ENCODE measurements at regions not wholly inside any gene's neighbourhood (a gene's known extent, or its start where the extent isn't known, plus 50 kb on each side); places are given as distances from the start of the nearest gene placed in this dataset.

DNA sequence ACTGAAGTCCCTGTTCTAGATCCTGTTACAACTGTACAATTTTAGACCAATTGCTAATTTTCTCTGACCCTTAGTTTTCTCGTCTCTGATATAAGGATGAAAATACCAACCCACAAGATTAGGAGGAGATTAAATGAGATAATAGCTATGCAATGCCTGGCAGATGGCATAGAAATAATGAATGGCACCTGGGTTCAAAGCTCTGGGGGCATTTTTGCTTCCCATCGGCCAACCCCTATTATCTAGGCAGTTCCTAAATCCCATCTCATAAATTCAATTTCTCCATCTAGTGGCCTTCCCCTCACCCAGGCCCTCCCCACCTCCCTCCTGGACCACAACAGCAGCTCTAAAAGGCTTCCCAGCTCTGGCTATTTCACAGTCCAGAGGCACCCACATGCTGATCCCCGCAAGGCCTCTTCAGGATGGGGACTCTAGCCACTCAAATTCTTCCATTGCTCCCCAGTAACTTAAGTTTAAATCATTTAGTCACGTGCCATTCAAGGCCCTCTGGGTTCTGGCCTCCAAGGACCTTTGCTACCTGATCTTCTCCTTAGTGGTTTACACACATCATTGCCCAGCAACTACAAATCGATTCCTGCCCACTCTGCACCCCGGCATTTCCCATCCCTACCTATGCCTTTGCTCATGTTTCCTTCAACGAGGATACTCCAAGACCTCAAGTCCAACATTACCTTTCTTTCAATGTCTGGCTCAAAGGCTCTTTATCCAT, 202.4 kb upstream of the KLF14 start:
- Histone ChIP-seq H3K27me3 (ENCODE audit: control insufficient read depth, insufficient read depth, low read length) (no peaks in the 10 kb centered on the region), H3K36me3 (ENCODE audit: control insufficient read depth, insufficient read depth, low read length) (peaks cover 3% of the 10 kb centered on the region), H3K4me3 (ENCODE audit: low read depth, low read length) (no peak overlapping the region)
- TF ChIP-seq, protein P1, sequence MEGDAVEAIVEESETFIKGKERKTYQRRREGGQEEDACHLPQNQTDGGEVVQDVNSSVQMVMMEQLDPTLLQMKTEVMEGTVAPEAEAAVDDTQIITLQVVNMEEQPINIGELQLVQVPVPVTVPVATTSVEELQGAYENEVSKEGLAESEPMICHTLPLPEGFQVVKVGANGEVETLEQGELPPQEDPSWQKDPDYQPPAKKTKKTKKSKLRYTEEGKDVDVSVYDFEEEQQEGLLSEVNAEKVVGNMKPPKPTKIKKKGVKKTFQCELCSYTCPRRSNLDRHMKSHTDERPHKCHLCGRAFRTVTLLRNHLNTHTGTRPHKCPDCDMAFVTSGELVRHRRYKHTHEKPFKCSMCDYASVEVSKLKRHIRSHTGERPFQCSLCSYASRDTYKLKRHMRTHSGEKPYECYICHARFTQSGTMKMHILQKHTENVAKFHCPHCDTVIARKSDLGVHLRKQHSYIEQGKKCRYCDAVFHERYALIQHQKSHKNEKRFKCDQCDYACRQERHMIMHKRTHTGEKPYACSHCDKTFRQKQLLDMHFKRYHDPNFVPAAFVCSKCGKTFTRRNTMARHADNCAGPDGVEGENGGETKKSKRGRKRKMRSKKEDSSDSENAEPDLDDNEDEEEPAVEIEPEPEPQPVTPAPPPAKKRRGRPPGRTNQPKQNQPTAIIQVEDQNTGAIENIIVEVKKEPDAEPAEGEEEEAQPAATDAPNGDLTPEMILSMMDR (IDR thresholded peaks at IDR 0.05; ENCODE audit: insufficient read depth, low read length, severe bottlenecking): no peak
- FAIRE-seq (no peak), DNase-seq (ENCODE audit: low read depth) (no peak)

DNA sequence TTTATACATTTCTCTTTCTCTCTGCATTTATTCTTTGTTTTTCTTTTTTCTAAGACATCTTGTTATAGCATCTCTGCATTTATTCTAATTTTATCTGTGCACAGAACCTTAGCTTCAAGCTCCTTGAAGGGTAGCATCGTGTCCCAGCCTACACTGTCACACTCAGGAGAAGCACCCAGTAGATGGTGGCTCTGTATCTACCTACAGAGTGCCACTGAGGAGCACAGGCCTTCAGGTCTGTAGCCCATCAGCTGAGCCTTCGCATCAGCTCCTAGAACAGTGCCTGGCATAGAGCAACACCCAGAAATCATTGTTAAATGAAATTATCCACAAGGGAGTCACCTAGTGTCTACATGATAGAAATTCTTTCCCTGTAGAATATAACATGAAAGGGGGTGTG, 203.0 kb upstream of the KLF14 start:
- FAIRE-seq (no peak), DNase-seq (ENCODE audit: low read depth) (no peak)
- Histone ChIP-seq H3K36me3 (ENCODE audit: control insufficient read depth, insufficient read depth, low read length) (peaks cover 3% of the 10 kb centered on the region), H3K4me3 (ENCODE audit: low read depth, low read length) (no peak overlapping the region), H3K27me3 (ENCODE audit: control insufficient read depth, insufficient read depth, low read length) (no peaks in the 10 kb centered on the region)
- TF ChIP-seq, protein P1 (IDR thresholded peaks at IDR 0.05; ENCODE audit: insufficient read depth, low read length, severe bottlenecking): no peak

DNA sequence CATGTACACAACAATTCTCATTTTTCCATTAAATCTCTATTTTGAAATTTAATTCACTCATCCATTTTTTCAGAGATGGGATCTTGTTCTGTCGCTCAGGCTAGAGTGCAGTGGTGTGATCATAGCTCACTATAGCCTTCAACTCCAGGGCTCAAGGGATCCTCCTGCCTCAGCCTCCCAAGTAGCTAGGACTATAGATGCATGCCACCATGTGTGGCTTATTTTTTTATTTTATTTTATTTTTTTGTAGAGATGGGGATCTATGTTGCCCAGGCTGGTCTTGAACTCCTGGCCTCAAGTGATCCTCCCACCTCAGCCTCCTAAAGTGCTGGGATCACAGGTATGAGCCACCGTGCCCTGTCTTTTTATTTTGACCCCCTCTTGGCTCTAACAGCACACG, 203.8 kb upstream of the KLF14 start:
- no peak overlapping the region for H3K4me3 ChIP-seq (ENCODE audit: low read depth, low read length)
- TF ChIP-seq, protein P1 (IDR thresholded peaks at IDR 0.05; ENCODE audit: insufficient read depth, low read length, severe bottlenecking): no peak
- peaks cover 3% of the 10 kb centered on the region for H3K36me3 ChIP-seq (ENCODE audit: control insufficient read depth, insufficient read depth, low read length)
- FAIRE-seq: no peak
- DNase-seq (ENCODE audit: low read depth): no peak
- no peaks in the 10 kb centered on the region for H3K27me3 ChIP-seq (ENCODE audit: control insufficient read depth, insufficient read depth, low read length)

DNA sequence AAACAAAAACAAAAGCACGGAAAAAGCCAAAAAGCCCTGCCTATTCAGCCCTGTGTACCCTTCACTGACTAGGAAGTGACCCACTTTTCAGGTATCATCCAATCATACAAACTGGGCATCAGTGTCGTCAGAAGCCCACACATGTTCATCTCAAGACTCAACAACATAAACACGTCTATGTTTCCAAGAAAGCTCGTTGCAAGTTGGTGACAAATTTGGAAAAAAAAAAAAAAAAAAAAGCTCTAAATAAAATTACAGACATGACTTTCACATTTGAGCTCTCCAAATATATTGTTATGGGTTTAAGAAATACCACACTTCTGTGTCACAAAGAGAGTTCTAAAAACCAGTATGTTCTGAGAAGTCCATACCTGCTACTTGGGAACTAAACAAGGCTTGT, 204.7 kb upstream of the KLF14 start:
- TF ChIP-seq, protein P1 (IDR thresholded peaks at IDR 0.05; ENCODE audit: insufficient read depth, low read length, severe bottlenecking): no peak
- DNase-seq (ENCODE audit: low read depth) (no peak), FAIRE-seq (no peak)
- Histone ChIP-seq H3K4me3 (ENCODE audit: low read depth, low read length) (no peak overlapping the region), H3K27me3 (ENCODE audit: control insufficient read depth, insufficient read depth, low read length) (no peaks in the 10 kb centered on the region), H3K36me3 (ENCODE audit: control insufficient read depth, insufficient read depth, low read length) (peaks cover 2% of the 10 kb centered on the region)

DNA sequence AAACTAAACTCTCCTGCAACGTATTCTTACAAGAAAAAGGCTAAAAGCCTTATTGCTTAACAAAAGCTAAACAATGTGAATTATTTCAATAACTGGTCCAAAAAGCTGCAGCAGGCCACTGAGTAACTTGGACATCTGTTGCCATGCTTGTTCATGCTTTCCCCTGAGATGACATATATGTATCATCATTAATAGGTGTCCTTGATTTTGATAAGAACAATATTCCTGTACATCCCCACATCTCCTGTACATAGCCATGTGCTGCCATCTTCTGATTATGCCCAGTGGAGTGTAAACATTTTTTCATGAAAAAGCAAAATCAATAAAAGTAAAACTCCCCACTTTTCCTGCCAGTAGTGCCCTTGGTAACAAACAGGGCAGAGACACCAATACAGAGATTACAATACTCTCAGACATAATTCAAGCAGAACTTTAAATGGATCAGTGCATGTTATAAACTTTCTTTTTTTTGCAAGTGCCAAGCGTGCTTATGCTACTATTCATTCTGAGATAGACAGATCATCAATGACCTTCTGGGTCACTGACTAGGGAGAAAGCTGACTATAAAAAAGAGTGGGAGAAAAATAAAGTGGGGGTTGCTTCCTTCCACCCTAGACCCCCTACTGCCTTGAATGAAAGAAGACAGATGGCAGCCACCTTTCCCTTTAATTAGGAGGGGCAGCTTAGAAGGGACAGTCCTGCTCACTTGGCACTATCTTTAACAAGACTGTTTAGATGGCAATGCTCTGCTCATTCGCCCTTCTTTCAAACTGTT, 205.5 kb upstream of the KLF14 start:
- FAIRE-seq: no peak
- DNase-seq (ENCODE audit: low read depth): no peak

More for the DNA sequence above, 205.5 kb upstream of the KLF14 start:
- Histone ChIP-seq H3K36me3 (ENCODE audit: control insufficient read depth, insufficient read depth, low read length) (peaks cover 2% of the 10 kb centered on the region), H3K27me3 (ENCODE audit: control insufficient read depth, insufficient read depth, low read length) (no peaks in the 10 kb centered on the region), H3K4me3 (ENCODE audit: low read depth, low read length) (peak overlapping the region; percentile 51)
- TF ChIP-seq, protein P1 (IDR thresholded peaks at IDR 0.05; ENCODE audit: insufficient read depth, low read length, severe bottlenecking): no peak

All from bronchial epithelial cell (primary cell).